RWPE2 (cell line): ENCODE measurements at regions not wholly inside any gene's neighbourhood (a gene's known extent, or its start where the extent isn't known, plus 50 kb on each side); places are given as distances from the start of the nearest gene placed in this dataset.

Source experiments
- ATAC-seq: fragments of 200-7000 bp; cut with Tn5 transposase; 3 replicates; pipeline ENCODE4 v1.9.1; 2021; ENCODE audit warnings: low read depth
- DNase-seq: peaks from one replicate; pipeline ENCODE4 v3.0.0-alpha.2; 2020; ENCODE audit warnings: low spot score
- H3K27ac ChIP-seq: fragments of 450-650 bp; 2 replicates; pipeline ENCODE4 v1.5.1; 2017; ENCODE audit warnings: mild to moderate bottlenecking; ENCODE audit not compliant: poor library complexity, severe bottlenecking
- H3K27me3 ChIP-seq: fragments of 250-450 bp; sonication (Bioruptor Pico); 2 replicates; pipeline ENCODE4 v1.5.1; 2021; ENCODE audit warnings: mild to moderate bottlenecking, moderate library complexity; ENCODE audit not compliant: insufficient read depth, poor library complexity, severe bottlenecking
- H3K36me3 ChIP-seq: fragments of 250-450 bp; sonication (Bioruptor Pico); 2 replicates; pipeline ENCODE4 v1.5.1; 2020; ENCODE audit warnings: low read depth, mild to moderate bottlenecking, moderate library complexity
- H3K4me1 ChIP-seq: fragments of 250-450 bp; sonication (Bioruptor Pico); 2 replicates; pipeline ENCODE4 v1.5.1; 2021; ENCODE audit warnings: mild to moderate bottlenecking, moderate library complexity; ENCODE audit not compliant: insufficient read depth, poor library complexity, severe bottlenecking
- H3K4me3 ChIP-seq: fragments of 250-450 bp; sonication (Bioruptor Pico); 2 replicates; pipeline ENCODE4 v1.5.1; 2021; ENCODE audit warnings: mild to moderate bottlenecking, moderate library complexity; ENCODE audit not compliant: severe bottlenecking
- H3K9me3 ChIP-seq: fragments of 250-450 bp; sonication (Bioruptor Pico); 2 replicates; pipeline ENCODE4 v1.5.1; 2021; ENCODE audit warnings: mild to moderate bottlenecking, moderate library complexity; ENCODE audit not compliant: severe bottlenecking
- TF ChIP-seq, protein P1 (sequence below): fragments of 450-650 bp; IDR thresholded peaks from one replicate; pipeline ENCODE4 v1.5.1; 2017; ENCODE audit warnings: mild to moderate bottlenecking, moderate library complexity; ENCODE audit not compliant: poor library complexity, severe bottlenecking

DNA sequence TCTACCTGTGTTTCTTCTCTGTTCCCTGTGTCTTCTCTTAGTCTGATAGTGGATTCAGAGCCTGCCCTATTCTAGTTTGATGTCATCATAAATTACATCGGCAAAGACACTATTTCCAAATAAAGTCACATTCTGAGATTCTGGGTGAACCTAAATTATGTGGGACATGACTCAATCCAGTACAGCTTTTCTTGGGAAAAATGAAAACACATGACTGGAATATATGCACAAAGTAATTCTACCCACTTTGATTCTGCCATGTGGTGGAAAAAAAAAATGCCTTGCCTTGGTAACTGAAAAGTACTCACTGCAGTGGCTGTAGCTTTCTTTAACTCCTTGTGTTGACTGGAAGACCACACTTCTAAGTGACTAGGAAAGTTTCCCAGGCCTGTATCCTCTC is 73.7 kb downstream of the LRATD1 start:
- Histone ChIP-seq H3K27me3 (no peaks in the 10 kb centered on the region), H3K36me3 (no peaks in the 10 kb centered on the region), H3K4me1 (no peaks in the 10 kb centered on the region), H3K4me3 (no peak overlapping the region), H3K27ac (no peak overlapping the region), H3K9me3 (no peaks in the 10 kb centered on the region)
- no peak for DNase-seq
- TF ChIP-seq, protein P1, sequence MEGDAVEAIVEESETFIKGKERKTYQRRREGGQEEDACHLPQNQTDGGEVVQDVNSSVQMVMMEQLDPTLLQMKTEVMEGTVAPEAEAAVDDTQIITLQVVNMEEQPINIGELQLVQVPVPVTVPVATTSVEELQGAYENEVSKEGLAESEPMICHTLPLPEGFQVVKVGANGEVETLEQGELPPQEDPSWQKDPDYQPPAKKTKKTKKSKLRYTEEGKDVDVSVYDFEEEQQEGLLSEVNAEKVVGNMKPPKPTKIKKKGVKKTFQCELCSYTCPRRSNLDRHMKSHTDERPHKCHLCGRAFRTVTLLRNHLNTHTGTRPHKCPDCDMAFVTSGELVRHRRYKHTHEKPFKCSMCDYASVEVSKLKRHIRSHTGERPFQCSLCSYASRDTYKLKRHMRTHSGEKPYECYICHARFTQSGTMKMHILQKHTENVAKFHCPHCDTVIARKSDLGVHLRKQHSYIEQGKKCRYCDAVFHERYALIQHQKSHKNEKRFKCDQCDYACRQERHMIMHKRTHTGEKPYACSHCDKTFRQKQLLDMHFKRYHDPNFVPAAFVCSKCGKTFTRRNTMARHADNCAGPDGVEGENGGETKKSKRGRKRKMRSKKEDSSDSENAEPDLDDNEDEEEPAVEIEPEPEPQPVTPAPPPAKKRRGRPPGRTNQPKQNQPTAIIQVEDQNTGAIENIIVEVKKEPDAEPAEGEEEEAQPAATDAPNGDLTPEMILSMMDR, result no peak
- no peak for ATAC-seq

DNA sequence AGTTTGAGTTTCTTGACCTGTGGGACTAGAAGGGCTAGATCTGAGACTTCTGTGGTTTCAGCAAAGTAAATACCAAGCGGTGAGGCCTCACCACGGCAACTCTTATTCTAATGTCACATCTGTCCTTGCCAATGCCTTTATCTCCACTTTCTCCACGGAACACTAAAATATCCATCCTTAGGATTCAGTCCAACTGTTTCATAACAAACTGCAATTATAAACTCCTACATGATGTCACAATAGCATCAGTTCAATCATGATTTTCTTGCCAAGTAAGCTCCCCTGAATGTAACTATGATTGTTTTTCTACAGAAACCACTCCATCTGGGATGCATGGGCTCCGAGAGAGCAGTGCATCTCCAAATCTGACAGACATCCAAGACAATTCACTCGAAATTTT is 79.6 kb downstream of the LRATD1 start:
- Histone ChIP-seq H3K27me3 (no peaks in the 10 kb centered on the region), H3K9me3 (no peaks in the 10 kb centered on the region), H3K4me3 (no peak overlapping the region), H3K36me3 (no peaks in the 10 kb centered on the region), H3K27ac (no peak overlapping the region), H3K4me1 (no peaks in the 10 kb centered on the region)
- no peak for DNase-seq
- TF ChIP-seq, protein P1, result no peak
- ATAC-seq, result no peak

DNA sequence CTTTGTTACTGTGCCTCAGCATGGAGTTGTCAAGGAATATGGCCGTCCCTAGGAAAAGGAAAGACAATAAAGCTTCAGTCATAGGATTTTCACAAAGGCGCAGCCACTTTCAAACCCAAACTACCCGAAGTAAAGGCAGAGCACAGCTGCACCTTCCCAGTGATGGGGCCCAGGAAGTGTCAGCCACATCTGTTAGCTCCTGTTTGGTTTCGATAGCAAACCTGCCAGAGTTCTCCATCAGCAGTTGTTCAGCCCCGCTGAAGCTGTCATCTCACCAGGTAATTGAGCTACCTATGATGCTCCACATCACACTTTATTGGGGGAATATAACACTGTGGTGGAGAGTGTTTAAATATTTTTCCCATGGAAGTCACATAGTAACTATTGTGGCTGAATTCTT is 80.7 kb downstream of the LRATD1 start:
- no peak for DNase-seq
- Histone ChIP-seq H3K27me3 (no peaks in the 10 kb centered on the region), H3K4me1 (no peaks in the 10 kb centered on the region), H3K4me3 (no peak overlapping the region), H3K27ac (no peak overlapping the region), H3K9me3 (no peaks in the 10 kb centered on the region), H3K36me3 (no peaks in the 10 kb centered on the region)
- TF ChIP-seq, protein P1, result no peak
- ATAC-seq, result no peak

DNA sequence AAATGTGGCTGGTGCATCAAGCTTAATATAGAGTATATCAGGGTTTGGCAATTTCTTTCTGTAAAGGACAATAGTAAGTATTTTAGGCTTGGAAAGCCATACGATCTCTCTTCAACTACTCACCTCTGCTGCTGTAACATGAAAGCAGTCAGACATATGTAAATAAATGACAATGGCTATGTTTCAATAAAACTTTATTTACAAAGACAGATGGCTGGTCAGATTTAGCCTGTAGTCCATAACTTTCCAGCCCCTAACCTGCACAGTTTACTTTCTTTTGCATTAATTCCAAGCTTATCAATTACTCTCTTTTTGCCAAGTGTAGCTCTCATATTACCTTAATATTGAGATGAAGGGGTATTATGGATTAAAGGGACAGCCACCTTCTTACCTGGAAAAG is 83.1 kb downstream of the LRATD1 start:
- no peaks in the 10 kb centered on the region for H3K4me1 ChIP-seq
- H3K36me3 ChIP-seq, result no peaks in the 10 kb centered on the region
- no peaks in the 10 kb centered on the region for H3K27me3 ChIP-seq
- no peak overlapping the region for H3K27ac ChIP-seq
- H3K4me3 ChIP-seq, result no peak overlapping the region
- TF ChIP-seq, protein P1, result no peak
- ATAC-seq, result no peak
- DNase-seq, result no peak
- H3K9me3 ChIP-seq, result no peaks in the 10 kb centered on the region

DNA sequence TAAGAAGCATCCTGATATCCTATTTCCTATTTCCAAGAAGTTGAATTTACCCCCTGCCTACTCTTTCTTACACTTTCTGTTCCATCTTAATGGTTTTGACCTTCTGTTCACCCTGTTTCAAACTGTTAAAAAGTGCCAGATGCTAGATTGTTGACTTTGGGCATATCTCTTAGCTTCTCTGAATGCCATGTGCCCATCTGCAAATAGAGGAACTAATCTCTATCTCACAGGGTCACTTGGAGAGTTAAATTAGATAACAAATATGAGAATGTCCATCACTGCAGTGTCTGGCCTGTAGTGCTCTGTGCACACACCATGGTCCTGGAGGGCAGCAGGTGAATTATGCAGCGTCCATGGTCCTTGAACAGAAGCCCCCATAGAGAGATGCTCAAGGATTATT is 83.8 kb downstream of the LRATD1 start:
- no peaks in the 10 kb centered on the region for H3K4me1 ChIP-seq
- no peaks in the 10 kb centered on the region for H3K36me3 ChIP-seq
- H3K27ac ChIP-seq, result no peak overlapping the region
- TF ChIP-seq, protein P1, result no peak
- H3K27me3 ChIP-seq, result no peaks in the 10 kb centered on the region
- H3K9me3 ChIP-seq, result no peaks in the 10 kb centered on the region
- no peak for ATAC-seq
- DNase-seq, result no peak
- H3K4me3 ChIP-seq, result no peak overlapping the region
